AG04449 (cell line): ENCODE measurements at regions not wholly inside any gene's neighbourhood (a gene's known extent, or its start where the extent isn't known, plus 50 kb on each side); places are given as distances from the start of the nearest gene placed in this dataset.

Source experiments
- CTCF ChIA-PET: fragments of 350-600 bp; formaldehyde crosslinking; extraction: SDS; loops from one replicate; lab custom pipeline; 2021; ENCODE audit warnings: antibody characterized with exemption; lab: Yijun Ruan, JAX
- POLR2A ChIA-PET: fragments of 400-600, 350-600 bp; formaldehyde crosslinking; extraction: SDS; loops from one replicate; lab custom pipeline; 2020; ENCODE audit warnings: antibody characterized with exemption, inconsistent platforms; lab: Yijun Ruan, JAX
- DNase-seq: peaks from one replicate; pipeline ENCODE4 v3.0.0-alpha.2; 2010; ENCODE audit warnings: low read depth, low spot score
- H3K4me3 ChIP-seq: 2 replicates; pipeline ENCODE4 v1.5.1; 2011; ENCODE audit warnings: low read depth, mild to moderate bottlenecking, control low read depth, low read length
- TF ChIP-seq, protein P1 (sequence below): IDR thresholded peaks from one replicate; pipeline ENCODE4 v1.5.1; 2011; ENCODE audit warnings: mild to moderate bottlenecking, moderate library complexity, low read length, control low read depth, inconsistent platforms; ENCODE audit not compliant: insufficient read depth; ENCODE audit errors: missing control alignments

DNA sequence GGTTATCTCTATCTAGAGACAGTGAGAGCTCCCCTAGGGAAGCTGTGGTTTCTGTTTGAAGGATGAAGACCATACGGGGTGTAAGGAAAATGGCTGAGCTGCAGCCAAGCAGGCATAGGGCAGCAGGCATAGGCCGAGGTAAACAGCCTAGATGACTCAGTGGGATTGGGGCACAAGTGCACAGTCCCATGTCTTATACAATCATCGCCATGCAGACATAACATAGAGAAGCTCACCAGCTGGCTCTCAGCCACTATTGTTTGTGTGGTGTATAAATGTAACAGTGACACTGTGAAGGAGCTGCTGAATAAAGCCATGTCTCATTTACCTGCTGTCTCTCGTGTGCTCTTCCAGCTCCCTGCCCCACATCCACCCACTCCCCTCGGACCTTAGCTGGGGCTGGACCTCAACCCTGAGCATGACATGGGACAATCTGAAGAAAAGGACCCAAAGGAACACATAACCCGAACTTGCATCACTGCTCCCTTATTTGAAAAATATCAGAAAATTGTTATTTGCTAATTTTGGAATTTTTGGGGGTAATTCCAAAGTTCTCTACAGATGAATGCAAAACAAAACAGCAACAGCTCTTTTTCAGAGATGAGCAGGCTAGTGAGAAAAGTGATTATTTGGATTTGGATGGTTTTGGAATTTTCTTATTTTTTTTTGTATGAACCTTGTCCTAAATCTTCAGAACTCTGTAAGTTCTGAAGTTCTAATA lies 582.7 kb downstream of the REEP3 start:
- ChIA-PET POLR2A (no interaction called here), CTCF (interaction anchor here (1.1 kb wide), 1 partner anchor 62 kb away, joined by 3 read pairs; no protein-coding TSS in a partner anchor)
- no peak overlapping the region for H3K4me3 ChIP-seq
- DNase-seq: no peak
- TF ChIP-seq, protein P1, sequence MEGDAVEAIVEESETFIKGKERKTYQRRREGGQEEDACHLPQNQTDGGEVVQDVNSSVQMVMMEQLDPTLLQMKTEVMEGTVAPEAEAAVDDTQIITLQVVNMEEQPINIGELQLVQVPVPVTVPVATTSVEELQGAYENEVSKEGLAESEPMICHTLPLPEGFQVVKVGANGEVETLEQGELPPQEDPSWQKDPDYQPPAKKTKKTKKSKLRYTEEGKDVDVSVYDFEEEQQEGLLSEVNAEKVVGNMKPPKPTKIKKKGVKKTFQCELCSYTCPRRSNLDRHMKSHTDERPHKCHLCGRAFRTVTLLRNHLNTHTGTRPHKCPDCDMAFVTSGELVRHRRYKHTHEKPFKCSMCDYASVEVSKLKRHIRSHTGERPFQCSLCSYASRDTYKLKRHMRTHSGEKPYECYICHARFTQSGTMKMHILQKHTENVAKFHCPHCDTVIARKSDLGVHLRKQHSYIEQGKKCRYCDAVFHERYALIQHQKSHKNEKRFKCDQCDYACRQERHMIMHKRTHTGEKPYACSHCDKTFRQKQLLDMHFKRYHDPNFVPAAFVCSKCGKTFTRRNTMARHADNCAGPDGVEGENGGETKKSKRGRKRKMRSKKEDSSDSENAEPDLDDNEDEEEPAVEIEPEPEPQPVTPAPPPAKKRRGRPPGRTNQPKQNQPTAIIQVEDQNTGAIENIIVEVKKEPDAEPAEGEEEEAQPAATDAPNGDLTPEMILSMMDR: no peak

DNA sequence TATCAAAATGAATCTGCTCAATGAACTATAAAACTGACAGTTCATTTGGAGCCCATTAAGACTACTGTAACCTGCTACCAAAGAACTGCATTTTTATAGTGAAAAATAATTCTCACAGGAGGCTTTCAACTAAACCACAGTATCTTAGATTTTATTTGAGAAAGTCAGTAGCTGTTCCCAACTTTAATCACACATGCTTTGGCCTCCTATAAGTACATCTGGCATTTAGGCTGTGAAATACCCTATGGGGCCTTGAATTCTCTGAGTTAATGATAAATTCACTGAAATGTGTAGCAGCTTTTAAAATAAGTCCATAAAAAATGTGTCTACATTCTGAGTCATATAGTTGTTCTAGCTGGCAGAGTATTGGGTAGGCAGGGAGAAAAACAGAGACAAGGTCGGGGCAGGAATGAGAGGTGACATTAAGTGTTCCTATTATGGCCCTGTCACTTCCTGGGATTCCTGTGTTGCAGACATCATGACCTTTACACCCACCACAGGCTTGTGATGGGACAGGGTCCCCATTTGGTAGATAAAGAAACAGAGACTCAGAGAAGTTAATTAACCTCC lies 588.8 kb downstream of the REEP3 start:
- CTCF ChIA-PET: no interaction called here
- POLR2A ChIA-PET: no interaction called here

DNA sequence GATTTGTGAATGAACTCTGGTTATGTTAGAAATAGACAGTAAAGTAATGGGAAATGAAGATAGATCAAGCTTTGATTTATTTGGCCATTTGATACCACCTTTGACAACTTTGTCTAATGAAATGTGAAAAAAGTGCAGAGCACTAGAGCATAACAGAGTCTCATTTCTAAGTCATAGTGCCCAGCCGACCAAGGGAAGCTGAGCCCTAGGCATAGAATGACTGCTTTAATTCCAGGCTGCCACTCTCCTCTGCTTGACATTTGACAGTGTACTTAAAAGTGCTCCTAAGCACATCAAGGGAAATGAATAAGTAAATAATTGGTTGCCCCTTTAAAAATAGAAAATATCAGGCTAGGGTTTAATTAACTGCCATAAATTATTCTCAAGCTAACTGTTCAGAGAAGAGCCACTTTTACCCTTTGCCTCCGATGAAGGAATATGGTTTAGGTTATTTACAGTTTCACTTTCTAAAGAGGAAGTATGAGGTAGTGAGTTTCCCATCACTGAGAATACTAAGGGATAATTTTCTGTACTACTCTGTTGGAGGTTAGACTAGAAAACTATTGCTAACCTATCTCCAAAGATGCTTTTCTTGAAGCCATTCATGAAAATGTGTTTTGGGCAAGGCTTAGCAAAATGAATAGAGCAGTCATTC lies 591.6 kb downstream of the REEP3 start:
- POLR2A ChIA-PET: no interaction called here
- no peak for DNase-seq
- CTCF ChIA-PET: no interaction called here
- TF ChIP-seq, protein P1: no peak
- no peak overlapping the region for H3K4me3 ChIP-seq

More for the DNA sequence above, 588.8 kb downstream of the REEP3 start:
- H3K4me3 ChIP-seq: no peak overlapping the region
- no peak for DNase-seq
- TF ChIP-seq, protein P1: no peak

DNA sequence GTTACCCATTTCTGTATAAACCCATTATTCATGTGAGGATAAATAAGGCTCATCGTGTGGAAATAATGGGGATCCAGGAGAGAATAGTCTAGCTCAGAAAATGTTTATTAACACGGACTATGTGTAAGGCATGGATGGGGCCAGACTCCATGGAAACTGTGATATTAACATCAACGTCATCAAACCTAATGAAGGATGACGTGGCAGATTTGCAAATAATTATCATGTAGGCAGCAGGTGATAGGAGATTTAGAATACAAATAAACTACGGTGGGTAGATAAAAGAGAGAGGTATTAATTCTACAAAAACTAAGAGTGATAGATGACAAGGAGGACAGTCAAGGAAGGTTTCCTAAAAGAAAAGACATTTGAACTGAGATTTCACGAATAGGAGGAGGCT lies 592.2 kb downstream of the REEP3 start:
- CTCF ChIA-PET: no interaction called here
- no peak for DNase-seq
- POLR2A ChIA-PET: no interaction called here
- no peak overlapping the region for H3K4me3 ChIP-seq
- TF ChIP-seq, protein P1: no peak

DNA sequence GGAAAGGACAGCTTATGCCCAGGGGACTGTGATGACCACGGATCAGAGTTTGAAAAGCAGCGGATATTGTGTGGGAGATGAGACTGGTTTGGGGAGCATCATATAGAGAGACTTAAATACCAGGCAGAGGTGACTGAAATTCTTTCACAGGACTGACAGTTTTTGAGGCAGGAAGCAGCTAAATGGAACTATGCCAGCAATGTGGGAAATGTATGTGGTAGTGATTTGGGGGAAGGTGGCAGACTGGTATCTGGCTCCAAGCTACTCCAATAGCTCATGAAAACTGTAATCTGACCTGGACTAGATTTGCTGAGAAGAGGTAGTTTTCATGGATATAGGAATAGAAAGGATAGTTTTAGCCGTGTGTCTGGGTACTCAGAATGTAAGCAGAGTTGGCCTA lies 592.6 kb downstream of the REEP3 start:
- TF ChIP-seq, protein P1: no peak
- CTCF ChIA-PET: no interaction called here
- POLR2A ChIA-PET: no interaction called here
- no peak overlapping the region for H3K4me3 ChIP-seq
- no peak for DNase-seq

DNA sequence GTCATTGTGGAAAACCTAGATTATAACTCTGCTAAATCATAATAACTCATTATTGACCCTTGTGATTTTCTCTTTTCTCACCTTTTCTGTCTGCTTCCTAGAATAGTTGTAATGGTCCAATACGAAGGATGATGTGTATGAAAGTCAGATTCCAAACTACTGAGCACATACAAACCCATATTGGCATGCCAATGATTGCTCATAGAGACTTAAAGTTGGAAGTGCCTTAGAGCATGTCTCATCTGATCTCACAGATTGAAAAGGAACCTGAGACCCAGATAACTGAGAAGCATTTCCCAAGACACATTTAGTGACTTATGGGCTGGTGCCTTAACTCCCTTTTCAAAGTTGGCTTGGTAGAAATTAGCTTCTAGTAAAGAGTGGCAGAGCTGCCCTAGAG lies 594.3 kb downstream of the REEP3 start:
- TF ChIP-seq, protein P1: no peak
- CTCF ChIA-PET: interaction anchor here (0.7 to 1.8 kb wide), 2 partner anchors 13 to 18 kb away, joined by 3 to 5 read pairs; no protein-coding TSS in a partner anchor
- DNase-seq: no peak
- no peak overlapping the region for H3K4me3 ChIP-seq
- POLR2A ChIA-PET: no interaction called here
